ENCODE measurements at regions not wholly inside any gene's neighbourhood (a gene's known extent, or its start where the extent isn't known, plus 50 kb on each side); places are given as distances from the start of the nearest gene placed in this dataset.

DNA sequence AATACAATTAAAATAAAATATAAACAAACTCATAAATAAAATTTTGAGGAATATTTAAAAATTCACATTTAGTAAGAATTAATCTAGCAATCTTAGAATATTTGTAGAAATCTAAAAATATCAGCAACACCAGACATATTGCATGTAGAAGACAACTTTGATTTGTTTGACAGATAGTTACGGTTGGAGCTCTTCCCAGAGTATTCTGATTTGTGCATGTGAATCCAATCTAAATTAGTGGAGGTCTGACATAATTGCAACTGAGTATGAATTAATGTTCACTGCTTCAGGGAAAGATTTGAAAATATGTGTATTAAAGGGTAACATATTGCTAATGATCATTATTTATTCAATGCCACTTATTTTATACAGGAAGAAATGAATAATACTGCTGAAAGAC lies 1546.2 kb downstream of the BRINP3 start:
- TF ChIP-seq POLR2A (IDR thresholded peaks at IDR 0.05) = no peak
- TF ChIP-seq, protein P1, sequence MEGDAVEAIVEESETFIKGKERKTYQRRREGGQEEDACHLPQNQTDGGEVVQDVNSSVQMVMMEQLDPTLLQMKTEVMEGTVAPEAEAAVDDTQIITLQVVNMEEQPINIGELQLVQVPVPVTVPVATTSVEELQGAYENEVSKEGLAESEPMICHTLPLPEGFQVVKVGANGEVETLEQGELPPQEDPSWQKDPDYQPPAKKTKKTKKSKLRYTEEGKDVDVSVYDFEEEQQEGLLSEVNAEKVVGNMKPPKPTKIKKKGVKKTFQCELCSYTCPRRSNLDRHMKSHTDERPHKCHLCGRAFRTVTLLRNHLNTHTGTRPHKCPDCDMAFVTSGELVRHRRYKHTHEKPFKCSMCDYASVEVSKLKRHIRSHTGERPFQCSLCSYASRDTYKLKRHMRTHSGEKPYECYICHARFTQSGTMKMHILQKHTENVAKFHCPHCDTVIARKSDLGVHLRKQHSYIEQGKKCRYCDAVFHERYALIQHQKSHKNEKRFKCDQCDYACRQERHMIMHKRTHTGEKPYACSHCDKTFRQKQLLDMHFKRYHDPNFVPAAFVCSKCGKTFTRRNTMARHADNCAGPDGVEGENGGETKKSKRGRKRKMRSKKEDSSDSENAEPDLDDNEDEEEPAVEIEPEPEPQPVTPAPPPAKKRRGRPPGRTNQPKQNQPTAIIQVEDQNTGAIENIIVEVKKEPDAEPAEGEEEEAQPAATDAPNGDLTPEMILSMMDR (IDR thresholded peaks at IDR 0.05) = no peak

Data from sigmoid colon (tissue), 3 donors.